Liver (tissue), 8 donors: ENCODE measurements at regions not wholly inside any gene's neighbourhood (a gene's known extent, or its start where the extent isn't known, plus 50 kb on each side); places are given as distances from the start of the nearest gene placed in this dataset.

ENCODE experiments used
- DNase-seq: peaks from one replicate; pipeline ENCODE4 v3.0.0-alpha.2; 2017; ENCODE audit warnings: low spot score
- H3K27ac ChIP-seq, 2 donors: one replicate each; pipeline ENCODE4 v1.7.0; 2013; ENCODE audit warnings: inconsistent platforms in 2 of 2, low read length in 2 of 2, control low read depth in 1 of 2, low read depth in 1 of 2, mild to moderate bottlenecking in 1 of 2
- H3K27me3 ChIP-seq, 4 donors: one replicate each; pipeline versions ENCODE4 v1.6.1 to v1.7.0; 2013; ENCODE audit warnings: low read length in 3 of 4, inconsistent platforms in 1 of 4, mild to moderate bottlenecking in 1 of 4, moderate library complexity in 1 of 4; ENCODE audit not compliant: control insufficient read depth in 4 of 4, insufficient read depth in 4 of 4
- H3K36me3 ChIP-seq, 4 donors: one replicate each; pipeline versions ENCODE4 v1.6.1 to v1.7.0; 2013; ENCODE audit warnings: low read length in 3 of 4, mild to moderate bottlenecking in 3 of 4, low read depth in 1 of 4, moderate library complexity in 1 of 4; ENCODE audit not compliant: control insufficient read depth in 4 of 4, insufficient read depth in 3 of 4
- H3K4me1 ChIP-seq, 4 donors: one replicate each; pipeline versions ENCODE4 v1.6.1 to v1.7.0; 2013; ENCODE audit warnings: low read length in 3 of 4, mild to moderate bottlenecking in 3 of 4, moderate library complexity in 1 of 4; ENCODE audit not compliant: control insufficient read depth in 4 of 4, insufficient read depth in 4 of 4
- H3K4me3 ChIP-seq, 3 donors: one replicate each; pipeline versions ENCODE4 v1.6.1 to v1.7.0; 2013; ENCODE audit warnings: low read length in 3 of 3, control low read depth in 1 of 3, low read depth in 1 of 3, mild to moderate bottlenecking in 1 of 3
- H3K9ac ChIP-seq, 2 donors: one replicate each; pipeline ENCODE4 v1.7.0; 2013; ENCODE audit warnings: low read length in 2 of 2, mild to moderate bottlenecking in 2 of 2, moderate library complexity in 2 of 2, control low read depth in 1 of 2, low read depth in 1 of 2
- H3K9me3 ChIP-seq, 4 donors: one replicate each; pipeline versions ENCODE4 v1.6.1 to v1.7.0; 2013; ENCODE audit warnings: low read length in 3 of 4; ENCODE audit not compliant: control insufficient read depth in 4 of 4
- ATF3 ChIP-seq: IDR thresholded peaks from 2 replicates; pipeline ENCODE4 v1.6.1; 2016; ENCODE audit warnings: antibody characterized with exemption
- CTCF ChIP-seq: fragments of 150-350 bp; IDR thresholded peaks from 2 replicates; pipeline ENCODE4 v1.5.1; 2017; ENCODE audit warnings: improper control_type of control experiment, low read depth, low read length; ENCODE audit not compliant: missing input control
- EGR1 ChIP-seq, 2 donors: IDR thresholded peaks; 2 replicates each; pipeline ENCODE4 v1.6.1; 2016 to 2018; ENCODE audit warnings: antibody characterized with exemption in 2 of 2, low read depth in 2 of 2
- FOXA2 ChIP-seq: IDR thresholded peaks from 2 replicates; pipeline ENCODE4 v1.6.1; 2016; ENCODE audit warnings: antibody characterized with exemption
- GABPA ChIP-seq, 2 donors: IDR thresholded peaks in 1 of 2; conservative IDR thresholded peaks in 1 of 2; 2 replicates each; pipeline ENCODE4 v1.6.1; 2016; ENCODE audit warnings: antibody characterized with exemption in 2 of 2, mild to moderate bottlenecking in 1 of 2, moderate library complexity in 1 of 2
- HNF4A ChIP-seq, 2 donors: conservative IDR thresholded peaks; 2 replicates each; pipeline ENCODE4 v1.6.1; 2016; ENCODE audit warnings: antibody characterized with exemption in 2 of 2, mild to moderate bottlenecking in 2 of 2
- HNF4G ChIP-seq: IDR thresholded peaks from 2 replicates; pipeline ENCODE4 v1.6.1; 2016; ENCODE audit warnings: antibody characterized with exemption
- JUND ChIP-seq, 2 donors: IDR thresholded peaks; 2 replicates each; pipeline ENCODE4 v1.6.1; 2016; ENCODE audit warnings: antibody characterized with exemption in 2 of 2
- NR2F2 ChIP-seq: IDR thresholded peaks from 2 replicates; pipeline ENCODE4 v1.6.1; 2016; ENCODE audit warnings: antibody characterized with exemption
- RAD21 ChIP-seq, 2 donors: IDR thresholded peaks; 2 replicates each; pipeline ENCODE4 v1.6.1; 2016; ENCODE audit warnings: antibody characterized with exemption in 2 of 2, mild to moderate bottlenecking in 2 of 2
- REST ChIP-seq: IDR thresholded peaks from 2 replicates; pipeline ENCODE4 v1.6.1; 2016; ENCODE audit warnings: antibody characterized with exemption, mild to moderate bottlenecking
- RXRA ChIP-seq, 2 donors: IDR thresholded peaks; 2 replicates each; pipeline ENCODE4 v1.6.1; 2017 to 2018; ENCODE audit warnings: antibody characterized with exemption in 2 of 2, mild to moderate bottlenecking in 1 of 2
- SP1 ChIP-seq: IDR thresholded peaks from 2 replicates; pipeline ENCODE4 v1.6.1; 2018; ENCODE audit warnings: antibody characterized with exemption, mild to moderate bottlenecking
- TAF1 ChIP-seq: conservative IDR thresholded peaks from 2 replicates; pipeline ENCODE4 v1.6.1; 2016; ENCODE audit warnings: antibody characterized with exemption, mild to moderate bottlenecking
- YY1 ChIP-seq: IDR thresholded peaks from 2 replicates; pipeline ENCODE4 v1.6.1; 2016; ENCODE audit warnings: antibody characterized with exemption, mild to moderate bottlenecking
- WGBS: extraction: QIAGEN DNeasy Blood & Tissue Kit; methylation state at CpG from one replicate; pipeline ENCODE4 v1.1.7; 2013; 5-methylcytosine and 5-hydroxymethylcytosine counted together
- TF ChIP-seq, protein P1 (sequence below): IDR thresholded peaks from 2 replicates; pipeline ENCODE4 v1.6.1; 2016; ENCODE audit warnings: antibody characterized with exemption
- donor health status: healthy.
- donor health status: healthy.
- donor health status: healthy.
- donor health status: healthy.
- donor health status: healthy.

- 81% methylated on average over 2 of the region's 2 CpGs for whole genome bisulfite sequencing
- no peak for TF ChIP-seq YY1
- TF ChIP-seq RAD21 (IDR thresholded peaks at IDR 0.05), result no peak
- no peak for TF ChIP-seq HNF4G
- no peak for TF ChIP-seq RXRA (IDR thresholded peaks at IDR 0.05)
- TF ChIP-seq CTCF, result no peak
- TF ChIP-seq TAF1, result no peak
- TF ChIP-seq GABPA (IDR thresholded peaks at IDR 0.05 in 1 of 2, conservative IDR thresholded peaks at IDR 0.05 in 1 of 2), result no peak
- TF ChIP-seq FOXA2, result no peak
- TF ChIP-seq EGR1 (IDR thresholded peaks at IDR 0.05; ENCODE audit: low read depth in 2 of 2), result no peak
- no peak for TF ChIP-seq HNF4A (conservative IDR thresholded peaks at IDR 0.05)
- TF ChIP-seq NR2F2, result no peak
- H3K36me3 ChIP-seq, result no peaks in the 10 kb centered on the region
Observed at GRCh38 chr15:87267798-87268197, 988.7 kb downstream of the NTRK3 start.

GRCh38 chr15:87263871-87264270, 992.7 kb downstream of the NTRK3 start:
- peaks cover 0 to 2% (median 0%) of the 10 kb centered on the region in 4 donors for H3K27me3 ChIP-seq
- H3K36me3 ChIP-seq, result no peaks in the 10 kb centered on the region
- WGBS, result 33% methylated on average over 2 of the region's 2 CpGs
- no peak overlapping the region for H3K4me3 ChIP-seq
- no peaks in the 10 kb centered on the region for H3K4me1 ChIP-seq
- no peaks in the 10 kb centered on the region for H3K9me3 ChIP-seq
- H3K27ac ChIP-seq, result no peak overlapping the region
- no peak for DNase-seq
- no peak for TF ChIP-seq NR2F2
- no peak for TF ChIP-seq HNF4G
- H3K9ac ChIP-seq, result no peak overlapping the region

More at GRCh38 chr15:87267798-87268197, 988.7 kb downstream of the NTRK3 start:
- no peaks in the 10 kb centered on the region for H3K27me3 ChIP-seq
- H3K27ac ChIP-seq, result no peak overlapping the region
- no peak overlapping the region for H3K9ac ChIP-seq
- H3K4me1 ChIP-seq, result no peaks in the 10 kb centered on the region
- peaks cover 0 to 3% (median 0%) of the 10 kb centered on the region in 4 donors for H3K9me3 ChIP-seq
- no peak overlapping the region for H3K4me3 ChIP-seq
- no peak for DNase-seq

DNA sequence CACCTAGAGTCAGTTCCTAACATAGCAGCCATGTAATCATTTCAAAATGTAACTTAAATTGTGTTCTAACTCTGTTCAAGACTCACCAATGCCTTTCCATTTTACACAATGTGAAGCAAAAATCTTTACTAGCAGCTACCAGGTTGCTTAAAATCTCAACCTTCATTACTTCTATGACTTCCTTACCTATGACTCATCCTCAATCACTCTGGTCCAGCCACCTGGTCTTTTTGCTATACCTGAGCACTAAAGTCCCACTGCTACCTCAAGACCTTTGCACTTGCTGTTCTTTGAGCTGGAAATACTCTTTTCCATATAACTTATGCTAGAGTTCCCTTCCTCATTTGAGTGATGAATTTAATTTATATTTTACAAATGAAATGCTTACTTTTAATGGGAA, 993.2 kb downstream of the NTRK3 start:
- DNase-seq, result no peak
- Histone ChIP-seq H3K27me3 (peaks cover 0 to 2% (median 0%) of the 10 kb centered on the region in 4 donors), H3K9me3 (no peaks in the 10 kb centered on the region), H3K4me1 (no peaks in the 10 kb centered on the region), H3K27ac (no peak overlapping the region), H3K4me3 (no peak overlapping the region), H3K36me3 (no peaks in the 10 kb centered on the region), H3K9ac (no peak overlapping the region)
- TF ChIP-seq, protein P1, sequence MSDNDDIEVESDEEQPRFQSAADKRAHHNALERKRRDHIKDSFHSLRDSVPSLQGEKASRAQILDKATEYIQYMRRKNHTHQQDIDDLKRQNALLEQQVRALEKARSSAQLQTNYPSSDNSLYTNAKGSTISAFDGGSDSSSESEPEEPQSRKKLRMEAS, result no peak
- TF ChIP-seq HNF4G (no peak), EGR1 (IDR thresholded peaks at IDR 0.05; ENCODE audit: low read depth in 2 of 2) (no peak), RXRA (IDR thresholded peaks at IDR 0.05) (no peak), ATF3 (no peak), GABPA (IDR thresholded peaks at IDR 0.05 in 1 of 2, conservative IDR thresholded peaks at IDR 0.05 in 1 of 2) (no peak), YY1 (no peak), SP1 (no peak), HNF4A (conservative IDR thresholded peaks at IDR 0.05) (no peak), NR2F2 (no peak), CTCF (no peak), REST (no peak), JUND (IDR thresholded peaks at IDR 0.05) (no peak), FOXA2 (no peak)
